ENCODE measurements at regions not wholly inside any gene's neighbourhood (a gene's known extent, or its start where the extent isn't known, plus 50 kb on each side); places are given as distances from the start of the nearest gene placed in this dataset.
A peak's percentile ranks its signal among the peaks of the same experiment; 100 is the strongest.

GRCh38 chr6:11392778-11393507 lies 144.6 kb upstream of the TMEM170B start (continued):
- TF ChIP-seq, protein P1, sequence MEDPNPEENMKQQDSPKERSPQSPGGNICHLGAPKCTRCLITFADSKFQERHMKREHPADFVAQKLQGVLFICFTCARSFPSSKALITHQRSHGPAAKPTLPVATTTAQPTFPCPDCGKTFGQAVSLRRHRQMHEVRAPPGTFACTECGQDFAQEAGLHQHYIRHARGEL (CRISPR knock-in tag; IDR thresholded peaks at IDR 0.05) = no peak
- no peak for TF ChIP-seq EZH2 (conservative IDR thresholded peaks at IDR 0.05; ENCODE audit: low read depth, low read length)
- TF ChIP-seq FLYWCH1 (CRISPR knock-in tag; IDR thresholded peaks at IDR 0.05) = no peak
- no peak for TF ChIP-seq SYNCRIP (IDR thresholded peaks at IDR 0.05; ENCODE audit: insufficient read depth, low read depth, low read length)
- no peak for TF ChIP-seq GABPA (IDR thresholded peaks at IDR 0.05; ENCODE audit: low read depth, low read length)
- peak; percentile 56 for TF ChIP-seq GABPA (CRISPR knock-in tag; IDR thresholded peaks at IDR 0.05; ENCODE audit: low read depth)
- TF ChIP-seq ZNF83 (CRISPR knock-in tag; IDR thresholded peaks at IDR 0.05; ENCODE audit: borderline replicate concordance) = 0 out of 2 replicates have a peak, but pooled peaks have one; percentile 62
- TF ChIP-seq ELF4 (CRISPR knock-in tag; IDR thresholded peaks at IDR 0.05; ENCODE audit: borderline replicate concordance) = peak; percentile 94
- no peak for TF ChIP-seq ZNF646 (CRISPR knock-in tag; IDR thresholded peaks at IDR 0.05)
- TF ChIP-seq FOXJ3 (CRISPR knock-in tag; IDR thresholded peaks at IDR 0.05; ENCODE audit: borderline replicate concordance) = peak; percentile 94
- TF ChIP-seq, protein P2, sequence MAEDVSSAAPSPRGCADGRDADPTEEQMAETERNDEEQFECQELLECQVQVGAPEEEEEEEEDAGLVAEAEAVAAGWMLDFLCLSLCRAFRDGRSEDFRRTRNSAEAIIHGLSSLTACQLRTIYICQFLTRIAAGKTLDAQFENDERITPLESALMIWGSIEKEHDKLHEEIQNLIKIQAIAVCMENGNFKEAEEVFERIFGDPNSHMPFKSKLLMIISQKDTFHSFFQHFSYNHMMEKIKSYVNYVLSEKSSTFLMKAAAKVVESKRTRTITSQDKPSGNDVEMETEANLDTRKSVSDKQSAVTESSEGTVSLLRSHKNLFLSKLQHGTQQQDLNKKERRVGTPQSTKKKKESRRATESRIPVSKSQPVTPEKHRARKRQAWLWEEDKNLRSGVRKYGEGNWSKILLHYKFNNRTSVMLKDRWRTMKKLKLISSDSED (CRISPR knock-in tag; IDR thresholded peaks at IDR 0.05) = no peak
- TF ChIP-seq EHMT2 (IDR thresholded peaks at IDR 0.05; ENCODE audit: borderline replicate concordance, low read depth, low read length) = peak; percentile 50
- peak; percentile 75; the same call in 1 of the 2 replicates for TF ChIP-seq ZKSCAN5 (CRISPR knock-in tag; IDR thresholded peaks at IDR 0.05)
- TF ChIP-seq, protein P3, sequence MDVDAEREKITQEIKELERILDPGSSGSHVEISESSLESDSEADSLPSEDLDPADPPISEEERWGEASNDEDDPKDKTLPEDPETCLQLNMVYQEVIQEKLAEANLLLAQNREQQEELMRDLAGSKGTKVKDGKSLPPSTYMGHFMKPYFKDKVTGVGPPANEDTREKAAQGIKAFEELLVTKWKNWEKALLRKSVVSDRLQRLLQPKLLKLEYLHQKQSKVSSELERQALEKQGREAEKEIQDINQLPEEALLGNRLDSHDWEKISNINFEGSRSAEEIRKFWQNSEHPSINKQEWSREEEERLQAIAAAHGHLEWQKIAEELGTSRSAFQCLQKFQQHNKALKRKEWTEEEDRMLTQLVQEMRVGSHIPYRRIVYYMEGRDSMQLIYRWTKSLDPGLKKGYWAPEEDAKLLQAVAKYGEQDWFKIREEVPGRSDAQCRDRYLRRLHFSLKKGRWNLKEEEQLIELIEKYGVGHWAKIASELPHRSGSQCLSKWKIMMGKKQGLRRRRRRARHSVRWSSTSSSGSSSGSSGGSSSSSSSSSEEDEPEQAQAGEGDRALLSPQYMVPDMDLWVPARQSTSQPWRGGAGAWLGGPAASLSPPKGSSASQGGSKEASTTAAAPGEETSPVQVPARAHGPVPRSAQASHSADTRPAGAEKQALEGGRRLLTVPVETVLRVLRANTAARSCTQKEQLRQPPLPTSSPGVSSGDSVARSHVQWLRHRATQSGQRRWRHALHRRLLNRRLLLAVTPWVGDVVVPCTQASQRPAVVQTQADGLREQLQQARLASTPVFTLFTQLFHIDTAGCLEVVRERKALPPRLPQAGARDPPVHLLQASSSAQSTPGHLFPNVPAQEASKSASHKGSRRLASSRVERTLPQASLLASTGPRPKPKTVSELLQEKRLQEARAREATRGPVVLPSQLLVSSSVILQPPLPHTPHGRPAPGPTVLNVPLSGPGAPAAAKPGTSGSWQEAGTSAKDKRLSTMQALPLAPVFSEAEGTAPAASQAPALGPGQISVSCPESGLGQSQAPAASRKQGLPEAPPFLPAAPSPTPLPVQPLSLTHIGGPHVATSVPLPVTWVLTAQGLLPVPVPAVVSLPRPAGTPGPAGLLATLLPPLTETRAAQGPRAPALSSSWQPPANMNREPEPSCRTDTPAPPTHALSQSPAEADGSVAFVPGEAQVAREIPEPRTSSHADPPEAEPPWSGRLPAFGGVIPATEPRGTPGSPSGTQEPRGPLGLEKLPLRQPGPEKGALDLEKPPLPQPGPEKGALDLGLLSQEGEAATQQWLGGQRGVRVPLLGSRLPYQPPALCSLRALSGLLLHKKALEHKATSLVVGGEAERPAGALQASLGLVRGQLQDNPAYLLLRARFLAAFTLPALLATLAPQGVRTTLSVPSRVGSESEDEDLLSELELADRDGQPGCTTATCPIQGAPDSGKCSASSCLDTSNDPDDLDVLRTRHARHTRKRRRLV (CRISPR knock-in tag; IDR thresholded peaks at IDR 0.05) = peak; percentile 26; the same call in 1 of the 2 replicates
- peak; percentile 60 for TF ChIP-seq ZNF883 (CRISPR knock-in tag; IDR thresholded peaks at IDR 0.05; ENCODE audit: not compliant biosample characterization)
- TF ChIP-seq ZNF629 (CRISPR knock-in tag; conservative IDR thresholded peaks at IDR 0.05) = peak; percentile 62; the same call in 1 of the 2 replicates

Measured in HepG2 (cell line).